ENCODE measurements at regions not wholly inside any gene's neighbourhood (a gene's known extent, or its start where the extent isn't known, plus 50 kb on each side); places are given as distances from the start of the nearest gene placed in this dataset.

- no peak for TF ChIP-seq GATA1 (IDR thresholded peaks at IDR 0.05; ENCODE audit: low read depth, low read length)
- TF ChIP-seq POLR2A (IDR thresholded peaks at IDR 0.05; ENCODE audit: low read length) = no peak
- no peak for DNase-seq
These were observed 779.4 kb downstream of the SEMA5A start for GRCh38 chr5:8766448-8766847.

DNA sequence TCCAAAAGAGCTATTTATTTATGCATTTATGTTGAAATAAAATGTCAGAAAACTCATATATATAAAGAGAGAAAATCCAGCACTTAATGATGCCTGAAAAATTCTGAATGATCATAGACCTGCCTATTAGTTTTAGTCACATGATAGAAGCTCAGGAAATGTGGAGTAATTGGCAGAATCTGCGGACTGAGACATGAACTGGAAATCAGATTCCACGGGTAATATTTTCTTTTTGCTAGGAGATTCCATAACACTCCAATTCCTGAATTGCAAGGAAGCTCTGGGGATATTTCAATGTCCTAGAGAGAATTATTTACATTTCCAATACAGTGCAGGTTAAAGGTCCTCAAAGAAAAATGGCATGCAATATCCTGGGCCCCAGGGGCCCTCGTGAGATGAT, 778.8 kb downstream of the SEMA5A start:
- TF ChIP-seq POLR2A (IDR thresholded peaks at IDR 0.05; ENCODE audit: low read length) = no peak
- TF ChIP-seq GATA1 (IDR thresholded peaks at IDR 0.05; ENCODE audit: low read depth, low read length) = no peak
- DNase-seq = no peak

GRCh38 chr5:8767746-8768145, 778.1 kb downstream of the SEMA5A start:
- no peak for DNase-seq
- TF ChIP-seq GATA1 (IDR thresholded peaks at IDR 0.05; ENCODE audit: low read depth, low read length) (no peak), POLR2A (IDR thresholded peaks at IDR 0.05; ENCODE audit: low read length) (no peak)

GRCh38 chr5:8769631-8770030, 776.2 kb downstream of the SEMA5A start:
- TF ChIP-seq POLR2A (IDR thresholded peaks at IDR 0.05; ENCODE audit: low read length) (no peak), GATA1 (IDR thresholded peaks at IDR 0.05; ENCODE audit: low read depth, low read length) (no peak)
- DNase-seq = no peak

DNA sequence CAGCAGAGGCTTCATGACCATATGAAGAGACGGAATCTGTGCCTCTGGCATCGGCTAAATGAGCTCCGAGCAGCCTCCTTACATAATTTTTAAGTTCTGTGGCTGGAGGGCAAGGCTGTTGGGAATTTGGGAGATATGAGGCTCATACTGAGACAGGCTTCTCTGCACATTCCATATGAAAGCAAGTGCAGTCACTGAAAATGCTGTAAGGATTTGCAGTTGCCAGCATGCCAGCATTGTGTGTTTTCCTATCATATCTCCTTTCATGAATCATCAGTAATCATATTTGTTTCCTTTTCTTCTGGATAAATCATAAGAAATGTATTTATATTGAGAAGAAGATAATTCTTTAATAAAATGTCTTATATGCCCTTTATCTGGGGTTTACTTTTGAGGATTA, 775.4 kb downstream of the SEMA5A start:
- DNase-seq = no peak
- no peak for TF ChIP-seq GATA1 (IDR thresholded peaks at IDR 0.05; ENCODE audit: low read depth, low read length)
- TF ChIP-seq POLR2A (IDR thresholded peaks at IDR 0.05; ENCODE audit: low read length) = no peak

DNA sequence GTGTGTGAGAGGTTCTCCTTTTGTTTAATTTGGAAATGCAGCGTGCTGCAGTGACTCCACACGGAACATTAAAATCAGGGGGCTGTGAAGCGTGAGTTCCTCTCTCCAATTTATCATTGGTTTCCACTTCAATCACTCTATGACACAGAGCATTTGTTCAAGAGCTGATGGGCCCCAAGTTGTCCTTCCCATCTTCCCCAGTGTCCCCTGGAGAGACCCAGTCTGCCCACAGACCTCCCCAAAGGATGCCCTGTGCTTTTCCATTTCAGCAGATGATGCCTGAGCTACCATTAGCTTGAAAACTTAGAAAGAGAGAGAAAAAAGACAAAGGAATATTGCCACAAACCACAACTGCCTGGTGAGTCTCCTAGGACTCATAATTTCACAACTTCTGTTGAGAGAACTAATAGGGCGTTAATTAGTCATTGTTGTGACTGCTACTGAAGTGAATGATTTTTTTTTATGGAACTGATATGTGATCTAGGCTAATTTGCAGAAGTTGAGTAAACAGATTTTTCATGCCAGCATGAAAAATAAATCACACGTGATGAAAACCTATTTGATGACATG, 772.7 kb downstream of the SEMA5A start:
- TF ChIP-seq GATA1 (IDR thresholded peaks at IDR 0.05; ENCODE audit: low read depth, low read length) (no peak), POLR2A (IDR thresholded peaks at IDR 0.05; ENCODE audit: low read length) (no peak)
- DNase-seq = no peak

DNA sequence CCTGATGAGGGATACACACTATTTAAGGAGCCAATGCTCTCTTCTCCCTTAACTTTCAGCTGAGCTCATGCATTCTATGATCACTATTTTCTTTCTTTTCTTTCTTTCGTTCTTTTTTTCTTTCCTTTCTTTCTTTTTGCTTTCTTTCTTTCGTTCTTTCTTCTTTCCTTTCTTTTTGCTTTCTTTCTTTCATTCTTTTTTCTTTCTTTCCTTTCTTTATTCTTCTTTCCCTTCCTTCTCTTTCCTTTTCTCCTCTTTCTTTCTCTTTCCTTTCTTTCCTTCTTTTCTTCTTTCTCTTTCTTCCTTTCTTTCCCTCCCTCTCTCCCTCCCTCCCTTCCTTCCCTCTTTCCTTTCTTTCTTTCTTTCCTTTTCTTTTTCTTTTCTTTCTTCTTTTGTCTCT, 761.2 kb downstream of the SEMA5A start:
- no peak for DNase-seq
- no peak for TF ChIP-seq GATA1 (IDR thresholded peaks at IDR 0.05; ENCODE audit: low read depth, low read length)

DNA sequence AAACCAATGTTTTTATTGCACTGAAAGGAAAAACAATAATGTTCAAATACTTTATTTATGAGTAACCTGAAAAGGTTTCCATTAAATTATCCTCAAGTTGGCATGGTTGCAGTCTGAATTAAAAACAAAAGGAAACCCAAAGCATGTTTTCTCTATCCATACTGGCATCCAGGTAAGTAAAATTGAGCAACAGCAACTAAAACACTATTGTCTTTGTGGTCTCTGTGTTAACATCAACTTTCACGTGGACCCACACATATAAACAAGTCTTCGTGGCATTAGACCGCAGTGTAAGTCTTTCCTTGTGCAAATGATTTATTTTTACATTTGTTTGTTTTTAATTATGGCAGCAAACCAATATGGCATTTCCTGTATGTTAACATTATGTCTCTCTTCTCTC, 757.6 kb downstream of the SEMA5A start:
- no peak for TF ChIP-seq GATA1 (IDR thresholded peaks at IDR 0.05; ENCODE audit: low read depth, low read length)
- no peak for TF ChIP-seq POLR2A (IDR thresholded peaks at IDR 0.05; ENCODE audit: low read length)
- no peak for DNase-seq

- TF ChIP-seq GATA1 (IDR thresholded peaks at IDR 0.05; ENCODE audit: low read depth, low read length) = no peak
- no peak for DNase-seq
These were observed 740.2 kb downstream of the SEMA5A start for GRCh38 chr5:8805653-8806052.

DNA sequence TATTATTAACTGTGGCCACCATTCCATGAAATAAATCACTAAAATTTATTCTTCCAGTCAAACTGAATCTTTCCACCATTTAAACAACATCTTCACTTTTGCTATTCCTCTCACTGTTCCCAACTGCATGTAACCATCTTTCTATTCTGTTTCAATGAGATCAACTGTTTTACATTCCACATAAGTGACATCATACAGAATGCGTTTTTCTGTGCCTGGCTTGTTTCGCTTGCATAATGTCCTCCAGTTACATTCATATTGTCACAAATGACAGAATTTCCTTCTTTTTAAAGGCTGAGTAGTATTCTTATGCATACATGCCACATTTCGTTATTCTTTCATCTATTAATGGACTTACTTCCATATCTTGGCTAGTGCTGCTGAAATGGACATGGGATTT, 738.2 kb downstream of the SEMA5A start:
- no peak for DNase-seq
- TF ChIP-seq POLR2A (IDR thresholded peaks at IDR 0.05; ENCODE audit: low read length) (no peak), GATA1 (IDR thresholded peaks at IDR 0.05; ENCODE audit: low read depth, low read length) (no peak)

GRCh38 chr5:8811581-8811980, 734.3 kb downstream of the SEMA5A start:
- TF ChIP-seq GATA1 (IDR thresholded peaks at IDR 0.05; ENCODE audit: low read depth, low read length) (no peak), POLR2A (IDR thresholded peaks at IDR 0.05; ENCODE audit: low read length) (no peak)
- no peak for DNase-seq

- no peak for DNase-seq
- TF ChIP-seq GATA1 (IDR thresholded peaks at IDR 0.05; ENCODE audit: low read depth, low read length) = no peak
- TF ChIP-seq POLR2A (IDR thresholded peaks at IDR 0.05; ENCODE audit: low read length) = no peak
These were observed 732.7 kb downstream of the SEMA5A start for GRCh38 chr5:8813180-8813579.

- TF ChIP-seq POLR2A (IDR thresholded peaks at IDR 0.05; ENCODE audit: low read length) (no peak), GATA1 (IDR thresholded peaks at IDR 0.05; ENCODE audit: low read depth, low read length) (no peak)
- DNase-seq = no peak
These were observed 731.8 kb downstream of the SEMA5A start for GRCh38 chr5:8814105-8814504.

DNA sequence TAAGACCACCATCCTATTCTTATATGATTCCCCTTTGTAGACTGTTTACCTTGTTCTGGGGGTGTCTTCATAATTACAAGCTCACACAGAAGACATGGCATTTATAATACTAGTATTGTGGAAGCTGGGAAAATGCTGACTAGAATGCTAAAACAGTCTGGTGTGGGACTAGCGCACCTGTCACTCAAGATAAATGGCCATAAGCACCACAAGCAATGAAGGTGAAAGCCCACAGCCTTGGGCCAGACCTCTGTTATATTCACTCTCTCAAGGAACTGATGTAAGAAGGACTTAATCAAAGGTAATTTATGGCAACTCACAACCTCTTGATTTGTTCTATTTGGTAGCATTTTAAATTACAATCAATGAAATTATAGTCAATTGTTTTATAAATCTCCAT, 721.5 kb downstream of the SEMA5A start:
- TF ChIP-seq POLR2A (IDR thresholded peaks at IDR 0.05; ENCODE audit: low read length) = no peak
- no peak for TF ChIP-seq GATA1 (IDR thresholded peaks at IDR 0.05; ENCODE audit: low read depth, low read length)
- DNase-seq = no peak

GRCh38 chr5:8825139-8825757, 720.6 kb downstream of the SEMA5A start:
- DNase-seq = no peak
- TF ChIP-seq POLR2A (IDR thresholded peaks at IDR 0.05; ENCODE audit: low read length) (no peak), GATA1 (IDR thresholded peaks at IDR 0.05; ENCODE audit: low read depth, low read length) (no peak)

DNA sequence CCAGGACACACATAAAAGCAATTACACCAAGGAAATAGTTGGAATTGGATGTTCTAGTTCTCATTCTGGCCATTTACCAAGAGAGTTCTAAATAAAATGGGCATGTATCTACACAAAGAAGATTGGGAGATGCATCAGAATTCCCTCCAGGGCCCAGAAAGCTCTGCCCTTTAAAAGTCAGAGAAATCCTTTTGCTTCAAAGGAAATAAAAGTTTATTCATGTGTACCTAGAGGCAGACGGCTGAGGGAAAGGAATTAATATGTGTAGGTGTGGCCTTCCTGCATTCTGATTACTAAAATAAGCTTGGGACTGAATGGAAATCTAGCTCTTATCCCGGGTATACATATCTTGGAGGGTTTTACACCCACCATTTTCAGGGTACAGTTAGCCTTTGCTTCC, 719.4 kb downstream of the SEMA5A start:
- no peak for DNase-seq
- TF ChIP-seq GATA1 (IDR thresholded peaks at IDR 0.05; ENCODE audit: low read depth, low read length) (no peak), POLR2A (IDR thresholded peaks at IDR 0.05; ENCODE audit: low read length) (no peak)
